Keratinocyte (primary cell): ENCODE measurements at regions not wholly inside any gene's neighbourhood (a gene's known extent, or its start where the extent isn't known, plus 50 kb on each side); places are given as distances from the start of the nearest gene placed in this dataset.
A peak's percentile ranks its signal among the peaks of the same experiment; 100 is the strongest.

Experiments used
- DNase-seq: peaks from one replicate; pipeline ENCODE4 v3.0.0-alpha.2; 2011; ENCODE audit warnings: low read depth, missing footprints, low spot score
- FAIRE-seq: peaks from 2 replicates; lab custom pipeline; 2011; peaks lifted over from hg19 to GRCh38; lab: Jason Lieb, UNC
- H2AFZ ChIP-seq: 2 replicates; pipeline ENCODE4 v1.6.0; 2012; ENCODE audit warnings: low read length, control low read depth, inconsistent platforms; ENCODE audit not compliant: control insufficient read depth
- H3K27ac ChIP-seq: 2 replicates; pipeline ENCODE4 v1.5.1; 2011; ENCODE audit warnings: low read length; ENCODE audit not compliant: control insufficient read depth, insufficient read depth
- H3K27me3 ChIP-seq: 3 replicates; pipeline ENCODE4 v1.6.0; 2011; ENCODE audit warnings: low read length; ENCODE audit not compliant: control insufficient read depth, insufficient read depth; ENCODE audit errors: extremely low read depth
- H3K36me3 ChIP-seq, 2 experiments: 2 replicates in 1 of 2; 3 replicates in 1 of 2; pipeline ENCODE4 v1.5.1; 2011; ENCODE audit warnings: low read length in 2 of 2, mild to moderate bottlenecking in 1 of 2; ENCODE audit not compliant: control insufficient read depth in 2 of 2, insufficient read depth in 2 of 2; ENCODE audit errors: extremely low read depth in 1 of 2
- H3K4me1 ChIP-seq: 3 replicates; pipeline ENCODE4 v1.5.1; 2011; ENCODE audit warnings: low read length; ENCODE audit not compliant: control insufficient read depth, insufficient read depth; ENCODE audit errors: extremely low read depth
- H3K4me2 ChIP-seq: 3 replicates; pipeline ENCODE4 v1.6.0; 2011; ENCODE audit warnings: low read depth, low read length; ENCODE audit not compliant: control insufficient read depth, insufficient read depth; ENCODE audit errors: extremely low read depth
- H3K4me3 ChIP-seq, 3 experiments: fragments of 200-600 bp in 1 of 3; sonication (generic) in 1 of 3; 2 replicates in 2 of 3; 3 replicates in 1 of 3; pipeline ENCODE4 v1.5.1; 2011 to 2016; ENCODE audit warnings: low read length in 3 of 3, mild to moderate bottlenecking in 3 of 3, control low read depth in 2 of 3, inconsistent platforms in 1 of 3, low read depth in 1 of 3, mixed read lengths in 1 of 3, mixed run types in 1 of 3, moderate library complexity in 1 of 3; ENCODE audit not compliant: control insufficient read depth in 2 of 3, insufficient read depth in 2 of 3; ENCODE audit errors: extremely low read depth in 1 of 3
- H3K79me2 ChIP-seq: 2 replicates; pipeline ENCODE4 v1.6.0; 2012; ENCODE audit warnings: low read length; ENCODE audit not compliant: control insufficient read depth, insufficient read depth
- H3K9ac ChIP-seq: 3 replicates; pipeline ENCODE4 v1.6.0; 2011; ENCODE audit warnings: low read length; ENCODE audit not compliant: control insufficient read depth, insufficient read depth; ENCODE audit errors: extremely low read depth
- H3K9me1 ChIP-seq: 3 replicates; pipeline ENCODE4 v1.6.0; 2011; ENCODE audit warnings: low read length; ENCODE audit not compliant: control insufficient read depth, insufficient read depth; ENCODE audit errors: extremely low read depth
- H3K9me3 ChIP-seq: 2 replicates; pipeline ENCODE4 v1.5.1; 2012; ENCODE audit warnings: low read depth, low read length; ENCODE audit not compliant: control insufficient read depth
- H4K20me1 ChIP-seq: 3 replicates; pipeline ENCODE4 v1.6.0; 2011; ENCODE audit warnings: low read length; ENCODE audit not compliant: control insufficient read depth, insufficient read depth; ENCODE audit errors: extremely low read depth
- EZH2 ChIP-seq: IDR thresholded peaks from one replicate; pipeline ENCODE4 v1.6.1; 2012; ENCODE audit warnings: inconsistent platforms, mild to moderate bottlenecking, low read length, moderate library complexity
- dilution Hi-C: fragments of 300-500 bp; cut with MboI; formaldehyde crosslinking; loops from one replicate; pipeline ENCODE4 v1.7.0; 2020; ENCODE audit warnings: low sequenced_read_pairs; ENCODE audit not compliant: extremely low pct_ligation_motif_present
- TF ChIP-seq, protein P1 (sequence below), 3 experiments: IDR thresholded peaks in 1 of 3; conservative IDR thresholded peaks in 1 of 3; optimal IDR thresholded peaks in 1 of 3; 2 replicates in 2 of 3; 3 replicates in 1 of 3; pipeline versions ENCODE3 to v1.5.1; 2011; ENCODE audit warnings: low read length in 3 of 3, mild to moderate bottlenecking in 3 of 3, moderate library complexity in 2 of 3, control low read depth in 1 of 3, inconsistent platforms in 1 of 3; ENCODE audit not compliant: insufficient read depth in 2 of 3; ENCODE audit errors: extremely low read depth in 1 of 3

DNA sequence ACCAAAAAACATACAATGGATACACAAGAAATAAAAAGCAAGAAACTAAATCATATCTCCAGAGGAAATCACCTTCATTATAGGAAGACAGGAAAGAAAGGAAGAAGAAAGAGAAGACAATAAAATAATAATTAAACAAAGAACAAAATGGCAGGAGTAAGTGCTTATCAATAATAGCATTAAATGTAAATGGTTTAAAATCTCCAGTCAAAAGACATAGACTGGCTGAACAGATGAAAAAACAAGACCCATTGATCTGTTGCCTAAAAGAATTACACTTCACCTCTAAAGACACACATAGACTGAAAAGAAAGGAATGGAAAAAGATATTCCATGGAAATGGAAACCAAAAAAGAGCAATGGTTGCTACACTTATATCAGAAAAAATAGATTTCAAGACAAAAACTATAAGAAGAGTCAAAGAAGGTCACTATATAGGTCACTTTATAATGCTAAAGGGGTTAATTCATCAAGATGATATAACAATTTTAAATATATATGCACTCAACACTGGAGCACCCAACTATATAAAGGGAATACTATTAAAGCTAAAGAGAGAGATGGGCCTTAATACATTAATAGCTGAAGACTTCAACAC is 118.4 kb upstream of the SESN3 start:
- Histone ChIP-seq H3K36me3 (no peaks in the 10 kb centered on the region), H3K9me1 (no peaks in the 10 kb centered on the region), H3K4me1 (peaks cover 17% of the 10 kb centered on the region), H3K79me2 (no peaks in the 10 kb centered on the region), H4K20me1 (no peaks in the 10 kb centered on the region), H3K27ac (no peak overlapping the region), H3K9me3 (no peaks in the 10 kb centered on the region), H2AFZ (no peak overlapping the region), H3K4me2 (no peak overlapping the region), H3K9ac (no peak overlapping the region), H3K27me3 (no peaks in the 10 kb centered on the region), H3K4me3 (no peak overlapping the region)
- FAIRE-seq (no peak), DNase-seq (no peak)
- TF ChIP-seq, protein P1, sequence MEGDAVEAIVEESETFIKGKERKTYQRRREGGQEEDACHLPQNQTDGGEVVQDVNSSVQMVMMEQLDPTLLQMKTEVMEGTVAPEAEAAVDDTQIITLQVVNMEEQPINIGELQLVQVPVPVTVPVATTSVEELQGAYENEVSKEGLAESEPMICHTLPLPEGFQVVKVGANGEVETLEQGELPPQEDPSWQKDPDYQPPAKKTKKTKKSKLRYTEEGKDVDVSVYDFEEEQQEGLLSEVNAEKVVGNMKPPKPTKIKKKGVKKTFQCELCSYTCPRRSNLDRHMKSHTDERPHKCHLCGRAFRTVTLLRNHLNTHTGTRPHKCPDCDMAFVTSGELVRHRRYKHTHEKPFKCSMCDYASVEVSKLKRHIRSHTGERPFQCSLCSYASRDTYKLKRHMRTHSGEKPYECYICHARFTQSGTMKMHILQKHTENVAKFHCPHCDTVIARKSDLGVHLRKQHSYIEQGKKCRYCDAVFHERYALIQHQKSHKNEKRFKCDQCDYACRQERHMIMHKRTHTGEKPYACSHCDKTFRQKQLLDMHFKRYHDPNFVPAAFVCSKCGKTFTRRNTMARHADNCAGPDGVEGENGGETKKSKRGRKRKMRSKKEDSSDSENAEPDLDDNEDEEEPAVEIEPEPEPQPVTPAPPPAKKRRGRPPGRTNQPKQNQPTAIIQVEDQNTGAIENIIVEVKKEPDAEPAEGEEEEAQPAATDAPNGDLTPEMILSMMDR (optimal IDR thresholded peaks at IDR 0.05 in 1 of 3, IDR thresholded peaks at IDR 0.05 in 1 of 3, conservative IDR thresholded peaks at IDR 0.05 in 1 of 3; ENCODE audit: extremely low read depth in 1 of 3, insufficient read depth in 2 of 3, low read length in 3 of 3), result no peak
- TF ChIP-seq EZH2, result no peak
- dilution Hi-C loops, result no loop called here

DNA sequence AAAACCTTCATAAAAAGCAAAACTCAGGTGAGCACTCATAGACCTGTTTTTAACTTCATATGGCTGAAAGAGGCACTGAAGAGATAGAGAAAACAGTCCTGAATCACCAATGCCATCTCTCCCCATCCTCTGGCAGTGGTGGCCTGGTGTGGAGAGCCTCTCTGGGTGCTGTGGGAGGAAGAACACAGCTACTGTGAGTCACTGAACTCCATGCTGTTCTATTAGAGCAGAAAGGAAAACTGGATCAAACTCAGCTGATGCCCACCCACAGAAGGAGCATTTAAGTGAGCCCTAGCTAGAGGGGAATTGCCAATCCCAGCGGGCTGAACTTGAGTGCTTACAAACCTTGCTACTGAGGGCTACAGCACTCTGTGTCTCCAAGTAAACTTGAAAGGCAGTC is 115.3 kb upstream of the SESN3 start:
- Histone ChIP-seq H3K9ac (no peak overlapping the region), H4K20me1 (no peaks in the 10 kb centered on the region), H3K9me3 (no peaks in the 10 kb centered on the region), H3K79me2 (no peaks in the 10 kb centered on the region), H3K27me3 (no peaks in the 10 kb centered on the region), H3K9me1 (no peaks in the 10 kb centered on the region), H3K27ac (no peak overlapping the region), H3K4me1 (peaks cover 21% of the 10 kb centered on the region), H2AFZ (peak overlapping the region; percentile 34), H3K36me3 (no peaks in the 10 kb centered on the region), H3K4me2 (no peak overlapping the region), H3K4me3 (no peak overlapping the region)
- no peak for TF ChIP-seq EZH2
- TF ChIP-seq, protein P1 (optimal IDR thresholded peaks at IDR 0.05 in 1 of 3, IDR thresholded peaks at IDR 0.05 in 1 of 3, conservative IDR thresholded peaks at IDR 0.05 in 1 of 3; ENCODE audit: extremely low read depth in 1 of 3, insufficient read depth in 2 of 3, low read length in 3 of 3), result no peak
- DNase-seq (no peak), FAIRE-seq (no peak)
- dilution Hi-C loops, result no loop called here
